ENCODE measurements at regions not wholly inside any gene's neighbourhood (a gene's known extent, or its start where the extent isn't known, plus 50 kb on each side); places are given as distances from the start of the nearest gene placed in this dataset.
"Not testable (repeated sequence)": the region's sequence is repeated elsewhere in the genome, so short reads cannot be mapped to it uniquely, and the experiment has no call there.

GRCh38 chr1:145553795-145554194, 54.0 kb upstream of the GPR89A start:
- intact Hi-C loops (cut with DNase I); DNase-seq; ATAC-seq: not testable (repeated sequence)

- DNase-seq (no peak), ATAC-seq (no peak)
- intact Hi-C loops (cut with DNase I): no loop called here
Observed at GRCh38 chr1:145545055-145545454, 62.7 kb upstream of the GPR89A start.

DNA sequence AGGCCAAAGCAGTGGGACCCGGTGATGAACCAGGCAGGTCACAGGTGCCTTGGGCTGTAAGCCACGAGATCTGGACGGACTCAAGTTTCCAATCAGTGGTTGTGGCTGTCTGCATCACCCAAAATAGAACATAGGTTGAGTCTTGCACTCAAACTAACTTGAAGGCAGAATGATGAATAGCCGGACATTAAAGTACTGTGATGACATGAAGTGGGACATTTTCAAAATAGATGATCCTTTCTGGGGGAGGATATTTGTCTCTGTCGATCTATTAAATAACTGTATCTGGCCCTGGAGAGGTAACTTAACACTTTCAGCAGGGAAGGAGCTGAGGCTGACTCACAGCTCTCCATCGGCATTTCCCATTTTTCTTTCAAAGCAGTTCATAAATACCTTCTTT, 66.1 kb upstream of the GPR89A start:
- DNase-seq; ATAC-seq; intact Hi-C loops (cut with DNase I): not testable (repeated sequence)

DNA sequence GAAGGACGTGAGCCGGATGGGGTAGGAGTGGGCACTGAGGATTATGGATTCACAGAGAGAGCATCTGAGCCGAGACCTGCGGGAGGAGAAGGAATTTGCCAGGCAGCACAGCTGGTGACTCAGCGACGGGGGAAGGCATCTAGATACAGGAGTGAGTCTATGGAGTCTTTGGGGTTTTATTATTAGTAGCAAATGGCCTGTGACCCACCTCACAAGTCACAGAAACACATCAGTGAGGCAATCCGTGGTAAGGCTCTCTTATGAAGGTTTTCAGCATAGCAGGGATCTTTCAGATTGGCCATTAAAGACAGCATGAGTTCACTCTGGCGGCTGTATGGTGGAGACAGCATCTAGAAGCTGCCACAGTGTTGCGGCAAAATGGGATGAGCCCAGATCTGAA, 66.5 kb upstream of the GPR89A start:
- intact Hi-C loops (cut with DNase I); DNase-seq: not testable (repeated sequence)
- peak in 1 of 2 donors; percentile 26 for ATAC-seq

DNA sequence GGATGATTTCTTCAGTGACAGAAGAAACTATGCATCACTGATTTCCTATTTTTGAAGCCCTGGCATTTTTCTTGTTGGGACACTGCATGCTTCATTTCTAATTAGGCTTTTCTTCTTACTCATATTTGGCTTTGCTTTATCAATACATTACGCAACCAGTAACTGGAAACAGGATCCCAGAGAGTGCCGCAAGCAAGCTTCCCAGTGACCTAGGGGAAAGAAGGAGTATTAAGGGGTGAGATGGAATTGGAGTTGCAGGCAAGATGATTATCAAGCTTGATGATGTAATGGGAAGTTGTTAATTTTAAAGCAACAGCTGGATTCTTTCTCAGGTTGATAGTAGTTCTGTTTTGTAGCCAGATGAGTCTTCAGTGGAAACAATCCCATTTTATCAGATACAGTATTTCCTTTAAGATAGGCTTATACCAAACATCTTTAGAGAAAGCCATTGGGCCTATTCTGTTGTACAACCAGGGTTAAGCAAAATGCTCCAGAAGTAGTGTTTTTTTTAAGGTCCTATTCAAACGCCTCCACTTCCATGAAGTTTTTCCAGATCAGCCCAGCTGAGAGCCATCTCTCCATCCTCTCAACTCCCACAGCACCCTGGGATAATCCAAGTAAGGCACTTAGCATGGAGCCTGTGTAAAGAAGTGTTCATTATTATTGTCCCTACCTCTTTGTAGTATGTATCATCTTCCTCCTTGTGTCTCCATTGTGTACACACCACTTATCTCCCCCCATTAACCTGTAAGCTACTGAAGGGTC, 69.5 kb upstream of the GPR89A start:
- peak; percentile 28 for DNase-seq
- ATAC-seq: peak; percentile 75 to 77
- intact Hi-C loops (cut with DNase I): not testable (repeated sequence)

GRCh38 chr1:145537003-145537402, 70.8 kb upstream of the GPR89A start:
- intact Hi-C loops (cut with DNase I); DNase-seq: not testable (repeated sequence)
- peak; percentile 42 to 80 for ATAC-seq

DNA sequence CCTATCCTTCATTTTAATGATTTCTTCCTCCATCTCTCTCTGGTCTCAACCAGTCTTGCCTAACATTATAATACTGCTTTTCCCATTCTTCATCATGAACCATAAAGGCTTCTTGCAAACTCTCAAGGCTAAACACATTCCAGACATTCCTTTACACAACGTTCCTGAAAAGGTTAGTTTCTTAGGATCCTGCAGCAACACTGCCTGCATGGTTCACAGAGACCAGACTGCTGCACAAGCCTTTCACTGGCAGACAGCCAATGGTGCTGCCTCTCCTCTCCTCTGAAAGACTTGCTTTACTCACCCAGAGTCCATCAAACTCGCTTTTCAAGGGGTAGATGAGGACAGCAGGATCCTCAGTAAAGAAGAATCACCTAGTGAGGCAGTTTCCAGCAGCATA, 72.3 kb upstream of the GPR89A start:
- DNase-seq: peak; percentile 49
- intact Hi-C loops (cut with DNase I); ATAC-seq: not testable (repeated sequence)

- ATAC-seq; DNase-seq; intact Hi-C loops (cut with DNase I): not testable (repeated sequence)
Observed at GRCh38 chr1:145528068-145528564, 79.7 kb upstream of the GPR89A start.

DNA sequence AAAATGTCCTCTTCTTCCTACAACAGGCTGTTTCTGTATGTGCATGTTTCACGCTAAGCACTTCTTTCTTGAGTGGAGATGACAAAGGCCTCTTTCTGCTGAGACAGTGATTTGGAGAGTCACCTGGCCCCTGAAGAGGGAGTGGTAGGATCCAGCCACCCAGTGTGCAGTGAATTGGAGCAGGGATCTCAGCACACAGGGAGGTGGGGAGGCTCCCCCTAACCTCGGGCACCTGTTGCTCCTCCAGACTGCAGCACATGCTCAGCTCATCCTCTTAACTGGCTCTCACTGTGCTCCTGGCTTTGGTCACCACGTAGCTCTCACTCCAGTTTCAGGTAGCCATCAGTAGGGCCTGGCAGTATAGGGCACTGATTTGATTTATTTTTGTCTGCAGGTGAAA, 87.6 kb upstream of the GPR89A start:
- intact Hi-C loops (cut with DNase I); ATAC-seq; DNase-seq: not testable (repeated sequence)

DNA sequence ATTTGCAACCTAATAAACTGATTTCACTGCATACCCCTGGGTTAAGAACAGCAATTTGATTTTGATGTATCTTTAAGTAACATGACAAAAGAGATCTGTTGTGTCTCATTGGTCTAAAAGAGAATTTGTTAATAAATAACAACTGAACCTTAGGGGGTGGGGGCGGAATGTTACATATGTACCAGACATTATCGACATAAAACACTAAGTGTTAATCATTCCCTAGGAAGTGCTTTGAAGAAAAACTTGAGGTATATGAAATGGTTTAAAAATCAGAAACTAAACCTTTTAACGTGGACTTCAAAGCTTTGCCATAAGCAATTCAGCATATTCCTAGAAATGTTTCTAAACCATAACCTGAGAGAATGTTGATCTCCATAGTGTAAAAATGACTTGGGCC, 88.5 kb upstream of the GPR89A start:
- ATAC-seq; intact Hi-C loops (cut with DNase I); DNase-seq: not testable (repeated sequence)

GRCh38 chr1:145513017-145513416, 87.6 kb upstream of the NBPF20 start:
- DNase-seq; ATAC-seq; intact Hi-C loops (cut with DNase I): not testable (repeated sequence)

- intact Hi-C loops (cut with DNase I); DNase-seq: not testable (repeated sequence)
- peak; percentile 77 to 85 for ATAC-seq
Observed at GRCh38 chr1:145508053-145508452, 82.7 kb upstream of the NBPF20 start.

GRCh38 chr1:145505663-145506647, 80.6 kb upstream of the NBPF20 start:
- DNase-seq; intact Hi-C loops (cut with DNase I): not testable (repeated sequence)
- ATAC-seq: peak; percentile 70 to 85

DNA sequence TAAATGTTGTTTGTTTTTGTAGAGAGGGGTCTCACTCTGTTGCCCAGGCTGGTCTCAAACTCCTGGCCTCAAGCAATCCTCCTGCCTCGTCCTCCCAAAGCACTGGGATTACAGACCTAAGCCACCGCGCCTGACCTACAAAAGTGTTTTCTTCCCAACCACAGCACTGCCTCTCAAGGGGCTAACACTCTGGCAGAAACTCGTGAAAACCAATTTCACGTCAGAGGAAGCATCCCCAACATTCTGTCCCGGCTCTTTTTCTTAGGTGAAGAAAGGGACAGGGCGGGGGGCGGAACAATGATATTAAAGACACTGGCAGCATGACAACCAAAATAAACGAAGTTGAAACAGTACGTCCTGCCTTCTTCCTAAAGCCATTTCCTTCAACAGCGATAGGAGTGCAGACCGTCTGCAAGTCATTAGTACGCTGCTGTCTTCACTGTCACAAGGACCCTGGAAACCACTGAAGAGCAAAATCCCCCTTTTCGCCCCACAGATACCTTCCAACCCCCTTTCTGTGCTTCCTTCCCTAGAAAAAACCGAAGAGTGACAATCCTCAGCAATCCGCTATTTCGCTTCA, 79.5 kb upstream of the NBPF20 start:
- DNase-seq; intact Hi-C loops (cut with DNase I): not testable (repeated sequence)
- ATAC-seq: peak; percentile 45 to 63

DNA sequence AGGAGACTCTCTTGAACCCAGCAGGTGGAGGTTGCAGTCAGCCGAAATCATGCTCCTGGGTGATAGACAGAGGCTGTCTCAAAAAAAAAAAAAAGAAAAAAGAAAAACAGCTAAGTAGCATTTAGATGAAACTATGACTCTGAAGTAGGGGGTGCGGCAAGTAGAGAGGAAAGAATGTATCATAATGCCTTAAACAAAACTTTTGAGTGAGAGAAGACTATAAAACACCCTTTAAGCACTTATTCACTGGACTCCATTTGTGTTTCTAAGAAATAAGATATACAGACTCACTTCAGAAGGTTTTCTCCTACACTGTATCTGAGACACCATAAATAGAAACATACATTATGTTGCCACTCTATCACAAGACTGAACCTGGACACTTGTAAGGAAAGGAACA, 78.9 kb upstream of the NBPF20 start:
- DNase-seq; ATAC-seq; intact Hi-C loops (cut with DNase I): not testable (repeated sequence)

DNA sequence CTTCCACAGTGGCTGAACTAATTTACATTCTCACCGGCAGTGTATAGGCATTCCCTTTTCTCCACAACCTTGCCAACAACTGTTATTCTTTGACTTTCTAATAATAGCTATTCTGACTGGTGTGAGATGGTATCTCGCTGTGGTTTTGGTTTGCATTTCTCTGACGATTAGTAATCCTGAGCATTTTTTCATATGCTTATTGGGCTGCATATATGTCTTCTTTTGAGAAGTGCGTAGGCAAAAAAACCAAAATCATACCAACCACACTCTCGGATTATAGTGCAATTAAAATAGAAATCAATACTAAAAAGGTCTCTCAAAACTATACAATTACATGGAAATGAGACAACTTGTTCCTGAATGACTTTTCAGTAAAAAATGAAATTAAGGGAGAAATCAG, 74.8 kb upstream of the NBPF20 start:
- ATAC-seq; intact Hi-C loops (cut with DNase I); DNase-seq: not testable (repeated sequence)

DNA sequence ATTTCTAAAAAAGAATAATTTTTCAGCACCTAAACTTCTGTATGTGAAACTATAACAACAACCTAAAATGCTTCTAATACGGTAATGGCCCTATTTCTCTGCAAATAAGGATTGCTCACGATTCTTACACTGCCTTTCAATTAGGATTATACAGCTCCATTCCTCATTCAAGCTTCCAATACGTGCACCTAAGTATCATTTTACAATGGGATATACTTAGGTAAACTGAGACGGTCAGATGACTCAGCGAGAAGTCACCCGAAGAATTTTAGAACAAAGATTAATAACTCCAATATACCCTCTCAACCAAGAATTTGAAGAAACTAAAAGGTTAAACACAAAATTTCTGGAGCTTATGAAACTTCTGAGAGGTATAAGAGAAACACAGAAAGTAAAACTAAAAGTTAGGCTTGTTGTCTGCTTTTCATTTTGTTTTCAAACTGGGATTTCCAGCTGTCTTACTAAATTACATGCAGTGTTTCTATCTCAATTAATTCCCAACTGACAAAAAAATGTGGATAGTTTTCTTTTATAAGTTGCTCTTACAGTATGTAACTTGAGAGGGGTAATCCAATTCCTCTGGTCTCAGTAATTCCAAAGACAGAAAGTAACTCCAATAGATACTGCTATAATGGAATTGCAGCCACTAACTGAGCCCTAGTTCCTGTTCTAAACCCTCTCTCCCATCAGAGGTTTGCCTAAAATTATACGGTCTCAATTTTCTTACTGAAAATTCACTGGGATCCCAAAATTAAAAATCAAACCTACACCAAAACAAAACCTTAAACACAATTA, 69.9 kb upstream of the NBPF20 start:
- ATAC-seq; intact Hi-C loops (cut with DNase I): not testable (repeated sequence)

More for the DNA sequence above, 69.9 kb upstream of the NBPF20 start:
- DNase-seq: not testable (repeated sequence)

Data from left cardiac atrium (tissue), 4 donors.